Ovary (tissue), 7 donors: ENCODE measurements at regions not wholly inside any gene's neighbourhood (a gene's known extent, or its start where the extent isn't known, plus 50 kb on each side); places are given as distances from the start of the nearest gene placed in this dataset.
"Not testable (repeated sequence)": the region's sequence is repeated elsewhere in the genome, so short reads cannot be mapped to it uniquely, and the experiment has no call there.

Experiments used
- DNase-seq, 5 donors: peaks; one replicate each; pipeline ENCODE4 v3.0.0-alpha.2; 2019 to 2020
- H3K27ac ChIP-seq, 2 donors: fragments of 200-600 bp; one replicate each; pipeline versions ENCODE4 v1.5.1 to v1.8.0; 2019 to 2022
- H3K27me3 ChIP-seq: fragments of 200-600 bp; one replicate; pipeline ENCODE4 v1.8.0; 2022
- H3K36me3 ChIP-seq: fragments of 200-600 bp; sonication (generic); one replicate; pipeline ENCODE4 v1.5.1; 2019
- H3K4me1 ChIP-seq: one replicate; pipeline ENCODE4 v1.8.1; 2013; ENCODE audit warnings: mild to moderate bottlenecking, moderate library complexity; ENCODE audit not compliant: insufficient read depth
- H3K4me3 ChIP-seq: fragments of 200-600 bp; sonication (generic); one replicate; pipeline ENCODE4 v1.5.1; 2017
- H3K9me3 ChIP-seq, 2 donors: fragments of 200-600 bp in 1 of 2; sonication (generic) in 1 of 2; one replicate each; pipeline versions ENCODE4 v1.5.1 to v1.8.1; 2013 to 2019; ENCODE audit warnings: mild to moderate bottlenecking in 1 of 2, moderate library complexity in 1 of 2
- EP300 ChIP-seq: sonication (generic); formaldehyde crosslinking; IDR thresholded peaks from one replicate; pipeline ENCODE4 v1.6.1; 2017; ENCODE audit warnings: antibody characterized with exemption
- POLR2A ChIP-seq: fragments of 450-650 bp; IDR thresholded peaks from one replicate; pipeline ENCODE4 v1.6.1; 2017; ENCODE audit warnings: antibody characterized with exemption, mild to moderate bottlenecking, moderate library complexity
- WGBS, 3 donors: extraction: QIAGEN DNeasy Blood & Tissue Kit in 1 of 3; methylation state at CpG; one replicate each; pipeline versions ENCODE4 v1.1.5 to v1.1.7; 2013 to 2017; 5-methylcytosine and 5-hydroxymethylcytosine counted together
- intact Hi-C, 4 donors: fragments of 100-400 bp; cut with DNase I; formaldehyde crosslinking; loops; one replicate each; pipeline versions ENCODE4 v1.11.0 to v1.15.1; 2022 to 2023
- TF ChIP-seq, protein P1 (sequence below), 3 donors: fragments of 450-650 bp in 2 of 3; fragments of 200-600 bp in 1 of 3; IDR thresholded peaks; one replicate each; pipeline versions ENCODE4 v1.5.1 to v1.8.0; 2016 to 2022; ENCODE audit warnings: antibody characterized with exemption in 3 of 3, mild to moderate bottlenecking in 1 of 3
- donor health status: DM: no; HTN: no; CAD: no; lungs with moderate emphysema.
- donor health status: DM: no; HTN: no; CAD: no.
- donor health status: Bipolar disorder and iron deficiency.
- donor health status: DM: no; HTN: no; CAD: no.
- donor health status: DM: yes; HTN: yes; CAD: no.

DNA sequence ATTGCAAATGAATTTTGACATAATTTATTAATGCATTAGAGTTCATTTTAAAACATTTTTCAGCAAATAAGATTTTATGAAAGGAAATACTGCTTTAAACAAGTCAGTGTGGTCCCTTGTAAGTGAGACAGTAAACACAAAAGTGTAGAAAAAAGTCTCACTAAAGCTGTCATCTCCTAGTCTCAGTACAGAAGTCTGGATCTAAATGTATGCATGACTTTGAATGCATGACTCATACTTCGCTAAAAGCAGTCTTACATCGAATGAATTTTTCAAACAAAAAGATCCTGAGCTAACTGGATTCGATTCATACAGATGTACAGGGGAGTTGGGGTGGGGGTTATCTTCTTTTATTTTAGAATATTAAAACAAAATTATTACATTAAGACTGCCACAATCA lies 207.4 kb upstream of the VCX start:
- 77 to 85% (median 85%) methylated on average over 3 of the region's 3 CpGs for WGBS, 3 donors
- no peaks in the 10 kb centered on the region for H3K9me3 ChIP-seq
- no peak overlapping the region for H3K4me3 ChIP-seq
- no peaks in the 10 kb centered on the region for H3K4me1 ChIP-seq
- no peak for DNase-seq
- H3K27ac ChIP-seq: no peak overlapping the region
- intact Hi-C loops: no loop called here
- TF ChIP-seq, protein P1, sequence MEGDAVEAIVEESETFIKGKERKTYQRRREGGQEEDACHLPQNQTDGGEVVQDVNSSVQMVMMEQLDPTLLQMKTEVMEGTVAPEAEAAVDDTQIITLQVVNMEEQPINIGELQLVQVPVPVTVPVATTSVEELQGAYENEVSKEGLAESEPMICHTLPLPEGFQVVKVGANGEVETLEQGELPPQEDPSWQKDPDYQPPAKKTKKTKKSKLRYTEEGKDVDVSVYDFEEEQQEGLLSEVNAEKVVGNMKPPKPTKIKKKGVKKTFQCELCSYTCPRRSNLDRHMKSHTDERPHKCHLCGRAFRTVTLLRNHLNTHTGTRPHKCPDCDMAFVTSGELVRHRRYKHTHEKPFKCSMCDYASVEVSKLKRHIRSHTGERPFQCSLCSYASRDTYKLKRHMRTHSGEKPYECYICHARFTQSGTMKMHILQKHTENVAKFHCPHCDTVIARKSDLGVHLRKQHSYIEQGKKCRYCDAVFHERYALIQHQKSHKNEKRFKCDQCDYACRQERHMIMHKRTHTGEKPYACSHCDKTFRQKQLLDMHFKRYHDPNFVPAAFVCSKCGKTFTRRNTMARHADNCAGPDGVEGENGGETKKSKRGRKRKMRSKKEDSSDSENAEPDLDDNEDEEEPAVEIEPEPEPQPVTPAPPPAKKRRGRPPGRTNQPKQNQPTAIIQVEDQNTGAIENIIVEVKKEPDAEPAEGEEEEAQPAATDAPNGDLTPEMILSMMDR (IDR thresholded peaks at IDR 0.05): no peak
- TF ChIP-seq EP300: no peak
- no peak for TF ChIP-seq POLR2A
- H3K36me3 ChIP-seq: no peaks in the 10 kb centered on the region
- no peaks in the 10 kb centered on the region for H3K27me3 ChIP-seq

DNA sequence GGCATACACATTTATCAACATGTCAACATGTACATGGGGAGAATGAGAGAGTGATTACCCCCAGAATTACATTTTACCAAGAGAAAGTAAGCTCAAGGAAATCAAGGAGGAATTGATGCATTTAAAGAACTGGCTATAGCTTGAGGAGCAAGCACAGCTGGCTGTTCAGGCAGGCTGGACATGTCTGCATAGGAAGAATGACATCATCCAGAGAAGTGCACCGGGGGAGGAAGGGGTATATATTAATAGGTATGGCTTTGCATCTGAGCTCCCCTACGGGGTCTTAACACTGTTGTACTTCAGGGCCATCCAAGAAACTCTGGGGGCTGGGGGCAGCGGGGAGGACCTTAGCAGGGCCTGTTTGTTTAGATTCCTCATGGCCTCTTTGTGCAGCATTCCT lies 222.4 kb upstream of the VCX start:
- H3K36me3 ChIP-seq: no peaks in the 10 kb centered on the region
- no peak overlapping the region for H3K4me3 ChIP-seq
- H3K9me3 ChIP-seq: no peaks in the 10 kb centered on the region
- intact Hi-C loops: no loop called here
- H3K27me3 ChIP-seq: no peaks in the 10 kb centered on the region
- 50 to 62% (median 55%) methylated on average over 3 of the region's 3 CpGs for WGBS, 3 donors
- H3K4me1 ChIP-seq: no peaks in the 10 kb centered on the region
- no peak for TF ChIP-seq EP300
- TF ChIP-seq POLR2A: no peak
- TF ChIP-seq, protein P1 (IDR thresholded peaks at IDR 0.05): no peak
- no peak overlapping the region for H3K27ac ChIP-seq
- DNase-seq: no peak

DNA sequence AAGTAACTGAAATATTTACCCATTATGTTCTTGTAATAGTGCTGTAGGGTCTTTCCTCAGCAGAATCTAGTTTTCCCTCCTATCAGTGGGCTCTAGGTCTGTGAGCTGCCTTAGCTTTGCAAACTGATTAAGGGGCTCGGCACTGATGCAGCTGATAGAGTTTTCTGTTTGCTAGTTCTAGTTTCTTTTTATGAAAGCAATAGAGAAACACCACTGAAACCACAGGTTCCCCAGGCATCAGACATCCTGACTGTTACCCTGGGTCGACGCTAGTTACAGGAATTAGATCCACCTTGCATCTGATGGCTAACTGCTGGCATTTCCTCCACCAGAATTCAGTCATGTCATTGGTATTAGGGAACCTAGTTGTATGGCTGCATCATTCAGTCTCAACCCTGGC lies 225.0 kb upstream of the VCX start:
- H3K27me3 ChIP-seq: no peaks in the 10 kb centered on the region
- H3K36me3 ChIP-seq: no peaks in the 10 kb centered on the region
- no peak for DNase-seq
- H3K4me1 ChIP-seq: no peaks in the 10 kb centered on the region
- no peak overlapping the region for H3K27ac ChIP-seq
- intact Hi-C loops: no loop called here
- TF ChIP-seq POLR2A (no peak), EP300 (no peak)
- TF ChIP-seq, protein P1 (IDR thresholded peaks at IDR 0.05): no peak
- no peak overlapping the region for H3K4me3 ChIP-seq
- WGBS, 3 donors: 63 to 93% (median 80%) methylated on average over 3 of the region's 3 CpGs
- no peaks in the 10 kb centered on the region for H3K9me3 ChIP-seq

DNA sequence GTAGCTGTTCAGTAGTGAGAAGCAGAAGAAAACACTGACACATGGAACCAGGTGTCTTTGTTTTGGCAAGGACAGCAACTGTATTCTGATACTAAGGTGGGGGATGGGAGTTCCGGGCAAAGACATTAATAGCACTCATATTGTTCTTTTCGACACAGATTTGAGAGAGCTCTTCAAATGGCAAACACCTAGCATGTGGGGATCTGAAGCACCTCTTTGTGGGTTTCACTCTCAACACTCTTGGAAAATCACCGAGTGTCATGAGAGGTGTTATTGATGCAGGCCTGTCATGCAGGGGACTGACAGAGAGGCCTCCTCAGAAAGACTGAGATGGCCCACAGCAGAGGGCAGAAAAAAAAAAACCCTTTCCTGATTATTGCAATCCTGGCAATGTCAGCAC lies 228.4 kb upstream of the VCX start:
- TF ChIP-seq, protein P1 (IDR thresholded peaks at IDR 0.05): no peak
- no peak for TF ChIP-seq EP300
- no peak for TF ChIP-seq POLR2A
- intact Hi-C loops: no loop called here
- WGBS, 3 donors: 69 to 72% (median 72%) methylated on average over 3 of the region's 3 CpGs
- H3K36me3 ChIP-seq: no peaks in the 10 kb centered on the region
- no peak overlapping the region for H3K4me3 ChIP-seq
- no peaks in the 10 kb centered on the region for H3K4me1 ChIP-seq
- no peaks in the 10 kb centered on the region for H3K27me3 ChIP-seq
- no peaks in the 10 kb centered on the region for H3K9me3 ChIP-seq
- no peak for DNase-seq
- H3K27ac ChIP-seq: no peak overlapping the region

DNA sequence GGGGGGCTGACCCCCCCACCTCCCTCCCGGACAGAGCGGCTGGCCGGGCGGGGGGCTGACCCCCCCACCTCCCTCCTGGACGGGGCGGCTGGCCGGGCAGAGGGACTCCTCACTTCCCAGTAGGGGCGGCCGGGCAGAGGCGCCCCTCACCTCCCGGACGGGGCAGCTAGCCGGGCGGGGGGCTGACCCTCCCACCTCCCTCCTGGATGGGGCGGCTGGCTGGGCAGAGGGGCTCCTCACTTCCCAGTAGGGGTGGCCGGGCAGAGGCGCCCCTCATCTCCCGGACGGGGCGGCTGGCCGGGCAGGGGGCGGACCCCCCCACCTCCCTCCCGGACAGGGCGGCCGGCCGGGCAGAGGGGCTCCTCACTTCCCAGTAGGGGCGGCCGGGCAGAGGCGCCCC lies 234.3 kb upstream of the VCX start:
- DNase-seq, intact Hi-C loops, H3K4me1 ChIP-seq, H3K4me3 ChIP-seq, H3K9me3 ChIP-seq, H3K36me3 ChIP-seq, H3K27me3 ChIP-seq, H3K27ac ChIP-seq: not testable (repeated sequence)
- 96% methylated on average over 27 of the region's 29 CpGs; no CpG with 5 or more reads in 2 of the 3 donors for WGBS, 3 donors
